WTC11 (cell line): ENCODE measurements at regions not wholly inside any gene's neighbourhood (a gene's known extent, or its start where the extent isn't known, plus 50 kb on each side); places are given as distances from the start of the nearest gene placed in this dataset.

Source experiments
- ATAC-seq: fragments of 200-7000 bp; cut with Tn5 transposase; 2 replicates; pipeline ENCODE4 v1.10.0; 2021; ENCODE audit warnings: mild to moderate bottlenecking, moderate library complexity
- CTCF ChIA-PET: fragments of 300-600 bp; sonication (Branson Sonifier 250); formaldehyde crosslinking; loops from one replicate; lab custom pipeline; 2021; ENCODE audit warnings: antibody characterized with exemption; lab: Charles Lee
- POLR2A ChIA-PET: fragments of 350-600 bp; sonication (Branson Sonifier 250); formaldehyde crosslinking; loops from one replicate; lab custom pipeline; 2021; ENCODE audit warnings: antibody characterized with exemption; lab: Charles Lee
- DNase-seq: peaks from one replicate; pipeline ENCODE4 v3.0.0; 2021; ENCODE audit warnings: low spot score
- H3K27ac Mint-ChIP-seq: 2 replicates; pipeline ENCODE4 v1.8.0; 2021; ENCODE audit warnings: mixed read lengths
- H3K27me3 Mint-ChIP-seq: 2 replicates; pipeline ENCODE4 v1.8.0; 2021; ENCODE audit warnings: low read depth, mild to moderate bottlenecking, moderate library complexity, mixed read lengths
- H3K36me3 Mint-ChIP-seq: 2 replicates; pipeline ENCODE4 v1.8.0; 2021; ENCODE audit warnings: mixed read lengths
- H3K4me1 Mint-ChIP-seq: 2 replicates; pipeline ENCODE4 v1.8.0; 2022; ENCODE audit warnings: mixed read lengths
- H3K4me3 Mint-ChIP-seq: 2 replicates; pipeline ENCODE4 v1.8.0; 2021; ENCODE audit warnings: mild to moderate bottlenecking, moderate library complexity, mixed read lengths
- H3K9me3 Mint-ChIP-seq: 2 replicates; pipeline ENCODE4 v1.8.0; 2021; ENCODE audit warnings: mixed read lengths
- ATF1 ChIP-seq: sonication (generic); formaldehyde crosslinking; IDR thresholded peaks from 2 replicates; pipeline ENCODE4 v1.8.1; 2023; ENCODE audit warnings: mild to moderate bottlenecking, moderate library complexity, missing genetic modification reagents
- ESRRA ChIP-seq: sonication (generic); formaldehyde crosslinking; IDR thresholded peaks from 2 replicates; pipeline ENCODE4 v1.8.1; 2022; ENCODE audit warnings: mild to moderate bottlenecking, missing genetic modification reagents, borderline replicate concordance
- FOXK1 ChIP-seq: sonication (generic); formaldehyde crosslinking; IDR thresholded peaks from 2 replicates; pipeline ENCODE4 v1.8.0; 2022; ENCODE audit warnings: mild to moderate bottlenecking, moderate library complexity, missing genetic modification reagents
- JUN ChIP-seq: sonication (generic); formaldehyde crosslinking; IDR thresholded peaks from 2 replicates; pipeline ENCODE4 v1.8.0; 2023; ENCODE audit warnings: mild to moderate bottlenecking, missing genetic modification reagents
- MYBL2 ChIP-seq: sonication (generic); formaldehyde crosslinking; IDR thresholded peaks from 2 replicates; pipeline ENCODE4 v1.8.1; 2023; ENCODE audit warnings: mild to moderate bottlenecking, moderate library complexity, missing genetic modification reagents
- NR1H2 ChIP-seq: sonication (generic); formaldehyde crosslinking; IDR thresholded peaks from 2 replicates; pipeline ENCODE4 v1.9.0; 2021; ENCODE audit warnings: mild to moderate bottlenecking, moderate library complexity, missing genetic modification reagents
- NR2C2 ChIP-seq: sonication (generic); formaldehyde crosslinking; IDR thresholded peaks from 2 replicates; pipeline ENCODE4 v1.8.0; 2022; ENCODE audit warnings: mild to moderate bottlenecking, missing genetic modification reagents
- PRRX2 ChIP-seq: fragments of 250-450 bp; sonication (Bioruptor Pico); IDR thresholded peaks from 2 replicates; pipeline ENCODE4 v1.8.0; 2021; ENCODE audit warnings: mild to moderate bottlenecking
- RELA ChIP-seq: sonication (generic); formaldehyde crosslinking; IDR thresholded peaks from 2 replicates; pipeline ENCODE4 v1.8.1; 2022; ENCODE audit warnings: missing genetic modification reagents, mild to moderate bottlenecking, borderline replicate concordance
- ZBTB21 ChIP-seq: sonication (generic); formaldehyde crosslinking; IDR thresholded peaks from 2 replicates; pipeline ENCODE4 v1.8.1; 2023; ENCODE audit warnings: mild to moderate bottlenecking, missing genetic modification reagents, borderline replicate concordance
- ZNF396 ChIP-seq: fragments of 250-450 bp; sonication (Bioruptor Pico); IDR thresholded peaks from 2 replicates; pipeline ENCODE4 v1.8.0; 2021; ENCODE audit warnings: mild to moderate bottlenecking, moderate library complexity, borderline replicate concordance
- TF ChIP-seq, protein P1 (sequence below): fragments of 250-450 bp; sonication (Bioruptor Pico); IDR thresholded peaks from 2 replicates; pipeline ENCODE4 v1.9.0; 2021; ENCODE audit warnings: moderate library complexity, mild to moderate bottlenecking, inconsistent platforms, borderline replicate concordance
- TF ChIP-seq, protein P2 (sequence below): sonication (generic); formaldehyde crosslinking; IDR thresholded peaks from 2 replicates; pipeline ENCODE4 v1.8.0; 2022; ENCODE audit warnings: mild to moderate bottlenecking, missing genetic modification reagents
- TF ChIP-seq, protein P3 (sequence below): sonication (generic); formaldehyde crosslinking; IDR thresholded peaks from 2 replicates; pipeline ENCODE4 v1.8.1; 2023; ENCODE audit warnings: mild to moderate bottlenecking, missing genetic modification reagents
- TF ChIP-seq, protein P4 (sequence below): sonication (generic); formaldehyde crosslinking; IDR thresholded peaks from 2 replicates; pipeline ENCODE4 v1.8.0; 2022; ENCODE audit warnings: mild to moderate bottlenecking, missing genetic modification reagents
- TF ChIP-seq, protein P5 (sequence below): fragments of 250-450 bp; sonication (Bioruptor Pico); IDR thresholded peaks from 2 replicates; pipeline ENCODE4 v1.9.0; 2021; ENCODE audit warnings: mild to moderate bottlenecking
- TF ChIP-seq, protein P6 (sequence below): fragments of 200-600 bp; IDR thresholded peaks from 2 replicates; pipeline ENCODE4 v1.8.0; 2022; ENCODE audit warnings: antibody characterized with exemption
- TF ChIP-seq, protein P7 (sequence below): sonication (generic); formaldehyde crosslinking; IDR thresholded peaks from 2 replicates; pipeline ENCODE4 v1.8.1; 2022; ENCODE audit warnings: mild to moderate bottlenecking, moderate library complexity, missing genetic modification reagents
- TF ChIP-seq, protein P8 (sequence below): fragments of 250-450 bp; sonication (Bioruptor Pico); IDR thresholded peaks from 2 replicates; pipeline ENCODE4 v2.1.2; 2022; ENCODE audit warnings: mild to moderate bottlenecking, moderate library complexity
- TF ChIP-seq, protein P9 (sequence below): sonication (generic); formaldehyde crosslinking; IDR thresholded peaks from 2 replicates; pipeline ENCODE4 v1.8.0; 2022; ENCODE audit warnings: missing genetic modification reagents

DNA sequence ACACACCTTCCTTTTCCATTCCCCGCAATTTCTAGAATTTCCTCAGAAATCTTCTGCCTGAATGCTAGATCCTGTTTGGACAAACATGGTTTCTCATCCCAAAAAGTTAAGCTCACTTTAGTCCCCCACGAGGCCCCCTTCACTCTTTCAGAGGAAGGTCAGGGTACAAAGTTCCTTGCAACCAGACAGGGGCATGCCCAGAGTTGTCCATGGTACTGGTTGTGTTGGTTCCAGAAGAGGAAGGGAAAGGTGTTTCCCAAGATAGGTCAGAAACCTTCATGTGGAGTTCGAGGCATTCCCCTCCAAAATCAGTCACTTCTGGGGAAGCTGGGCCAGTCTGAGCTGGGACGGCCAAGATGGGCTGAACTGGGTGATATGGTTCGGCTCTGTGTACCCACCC, 167.6 kb upstream of the MAFB start:
- no peak overlapping the region for H3K27ac Mint-ChIP-seq
- CTCF ChIA-PET: interaction anchor here (0.7 to 2.4 kb wide), 2 partner anchors 115 to 531 kb away, joined by 3 to 6 read pairs; no protein-coding TSS in a partner anchor

DNA sequence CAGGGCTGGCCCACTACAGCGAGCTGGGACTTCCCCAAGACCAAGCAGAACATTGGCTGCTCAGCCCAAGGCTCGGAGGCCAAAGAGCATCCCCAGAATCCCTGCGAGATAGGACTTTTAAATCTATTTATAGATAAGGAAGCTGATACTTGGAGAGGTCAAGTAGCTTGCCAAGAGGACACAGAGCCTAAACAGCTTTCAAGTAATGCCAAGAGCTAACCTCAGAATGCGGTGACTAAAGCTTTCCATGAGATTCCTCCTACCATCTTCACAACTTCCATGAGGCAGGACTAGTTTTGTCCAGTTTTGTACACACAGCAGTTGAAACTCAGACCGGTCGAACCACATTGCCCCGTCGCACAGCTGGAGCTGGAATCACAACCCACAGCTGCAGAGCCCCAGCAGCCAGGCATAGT, 168.1 kb upstream of the TOP1 start:
- Mint-ChIP-seq H3K4me3 (no peak overlapping the region), H3K4me1 (peaks cover 26% of the 10 kb centered on the region), H3K36me3 (no peaks in the 10 kb centered on the region), H3K27ac (no peak overlapping the region), H3K27me3 (peaks cover 10% of the 10 kb centered on the region), H3K9me3 (no peaks in the 10 kb centered on the region)
- DNase-seq (no peak), ATAC-seq (no peak)
- CTCF ChIA-PET: interaction anchor here (1.3 kb wide), 1 partner anchor 64 kb away, joined by 3 read pairs; no protein-coding TSS in a partner anchor
- POLR2A ChIA-PET: no interaction called here
- TF ChIP-seq, protein P1, sequence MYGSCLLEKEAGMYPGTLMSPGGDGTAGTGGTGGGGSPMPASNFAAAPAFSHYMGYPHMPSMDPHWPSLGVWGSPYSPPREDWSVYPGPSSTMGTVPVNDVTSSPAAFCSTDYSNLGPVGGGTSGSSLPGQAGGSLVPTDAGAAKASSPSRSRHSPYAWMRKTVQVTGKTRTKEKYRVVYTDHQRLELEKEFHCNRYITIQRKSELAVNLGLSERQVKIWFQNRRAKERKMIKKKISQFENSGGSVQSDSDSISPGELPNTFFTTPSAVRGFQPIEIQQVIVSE: no peak
- TF ChIP-seq, protein P2, sequence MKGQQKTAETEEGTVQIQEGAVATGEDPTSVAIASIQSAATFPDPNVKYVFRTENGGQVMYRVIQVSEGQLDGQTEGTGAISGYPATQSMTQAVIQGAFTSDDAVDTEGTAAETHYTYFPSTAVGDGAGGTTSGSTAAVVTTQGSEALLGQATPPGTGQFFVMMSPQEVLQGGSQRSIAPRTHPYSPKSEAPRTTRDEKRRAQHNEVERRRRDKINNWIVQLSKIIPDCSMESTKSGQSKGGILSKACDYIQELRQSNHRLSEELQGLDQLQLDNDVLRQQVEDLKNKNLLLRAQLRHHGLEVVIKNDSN (CRISPR knock-in tag): no peak
- TF ChIP-seq MYBL2 (CRISPR knock-in tag) (no peak), RELA (CRISPR knock-in tag) (no peak), ZBTB21 (CRISPR knock-in tag) (no peak), ZNF396 (CRISPR knock-in tag) (no peak), NR1H2 (CRISPR knock-in tag) (no peak)
- TF ChIP-seq, protein P3, sequence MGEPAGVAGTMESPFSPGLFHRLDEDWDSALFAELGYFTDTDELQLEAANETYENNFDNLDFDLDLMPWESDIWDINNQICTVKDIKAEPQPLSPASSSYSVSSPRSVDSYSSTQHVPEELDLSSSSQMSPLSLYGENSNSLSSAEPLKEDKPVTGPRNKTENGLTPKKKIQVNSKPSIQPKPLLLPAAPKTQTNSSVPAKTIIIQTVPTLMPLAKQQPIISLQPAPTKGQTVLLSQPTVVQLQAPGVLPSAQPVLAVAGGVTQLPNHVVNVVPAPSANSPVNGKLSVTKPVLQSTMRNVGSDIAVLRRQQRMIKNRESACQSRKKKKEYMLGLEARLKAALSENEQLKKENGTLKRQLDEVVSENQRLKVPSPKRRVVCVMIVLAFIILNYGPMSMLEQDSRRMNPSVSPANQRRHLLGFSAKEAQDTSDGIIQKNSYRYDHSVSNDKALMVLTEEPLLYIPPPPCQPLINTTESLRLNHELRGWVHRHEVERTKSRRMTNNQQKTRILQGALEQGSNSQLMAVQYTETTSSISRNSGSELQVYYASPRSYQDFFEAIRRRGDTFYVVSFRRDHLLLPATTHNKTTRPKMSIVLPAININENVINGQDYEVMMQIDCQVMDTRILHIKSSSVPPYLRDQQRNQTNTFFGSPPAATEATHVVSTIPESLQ (CRISPR knock-in tag): no peak
- TF ChIP-seq, protein P4, sequence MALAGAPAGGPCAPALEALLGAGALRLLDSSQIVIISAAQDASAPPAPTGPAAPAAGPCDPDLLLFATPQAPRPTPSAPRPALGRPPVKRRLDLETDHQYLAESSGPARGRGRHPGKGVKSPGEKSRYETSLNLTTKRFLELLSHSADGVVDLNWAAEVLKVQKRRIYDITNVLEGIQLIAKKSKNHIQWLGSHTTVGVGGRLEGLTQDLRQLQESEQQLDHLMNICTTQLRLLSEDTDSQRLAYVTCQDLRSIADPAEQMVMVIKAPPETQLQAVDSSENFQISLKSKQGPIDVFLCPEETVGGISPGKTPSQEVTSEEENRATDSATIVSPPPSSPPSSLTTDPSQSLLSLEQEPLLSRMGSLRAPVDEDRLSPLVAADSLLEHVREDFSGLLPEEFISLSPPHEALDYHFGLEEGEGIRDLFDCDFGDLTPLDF: no peak
- TF ChIP-seq, protein P5, sequence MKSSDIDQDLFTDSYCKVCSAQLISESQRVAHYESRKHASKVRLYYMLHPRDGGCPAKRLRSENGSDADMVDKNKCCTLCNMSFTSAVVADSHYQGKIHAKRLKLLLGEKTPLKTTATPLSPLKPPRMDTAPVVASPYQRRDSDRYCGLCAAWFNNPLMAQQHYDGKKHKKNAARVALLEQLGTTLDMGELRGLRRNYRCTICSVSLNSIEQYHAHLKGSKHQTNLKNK (CRISPR knock-in tag): no peak
- TF ChIP-seq, protein P6, sequence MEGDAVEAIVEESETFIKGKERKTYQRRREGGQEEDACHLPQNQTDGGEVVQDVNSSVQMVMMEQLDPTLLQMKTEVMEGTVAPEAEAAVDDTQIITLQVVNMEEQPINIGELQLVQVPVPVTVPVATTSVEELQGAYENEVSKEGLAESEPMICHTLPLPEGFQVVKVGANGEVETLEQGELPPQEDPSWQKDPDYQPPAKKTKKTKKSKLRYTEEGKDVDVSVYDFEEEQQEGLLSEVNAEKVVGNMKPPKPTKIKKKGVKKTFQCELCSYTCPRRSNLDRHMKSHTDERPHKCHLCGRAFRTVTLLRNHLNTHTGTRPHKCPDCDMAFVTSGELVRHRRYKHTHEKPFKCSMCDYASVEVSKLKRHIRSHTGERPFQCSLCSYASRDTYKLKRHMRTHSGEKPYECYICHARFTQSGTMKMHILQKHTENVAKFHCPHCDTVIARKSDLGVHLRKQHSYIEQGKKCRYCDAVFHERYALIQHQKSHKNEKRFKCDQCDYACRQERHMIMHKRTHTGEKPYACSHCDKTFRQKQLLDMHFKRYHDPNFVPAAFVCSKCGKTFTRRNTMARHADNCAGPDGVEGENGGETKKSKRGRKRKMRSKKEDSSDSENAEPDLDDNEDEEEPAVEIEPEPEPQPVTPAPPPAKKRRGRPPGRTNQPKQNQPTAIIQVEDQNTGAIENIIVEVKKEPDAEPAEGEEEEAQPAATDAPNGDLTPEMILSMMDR: no peak
- TF ChIP-seq, protein P7, sequence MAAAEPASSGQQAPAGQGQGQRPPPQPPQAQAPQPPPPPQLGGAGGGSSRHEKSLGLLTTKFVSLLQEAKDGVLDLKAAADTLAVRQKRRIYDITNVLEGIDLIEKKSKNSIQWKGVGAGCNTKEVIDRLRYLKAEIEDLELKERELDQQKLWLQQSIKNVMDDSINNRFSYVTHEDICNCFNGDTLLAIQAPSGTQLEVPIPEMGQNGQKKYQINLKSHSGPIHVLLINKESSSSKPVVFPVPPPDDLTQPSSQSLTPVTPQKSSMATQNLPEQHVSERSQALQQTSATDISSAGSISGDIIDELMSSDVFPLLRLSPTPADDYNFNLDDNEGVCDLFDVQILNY (CRISPR knock-in tag): no peak

More for the DNA sequence above, 167.6 kb upstream of the MAFB start:
- Mint-ChIP-seq H3K4me1 (peaks cover 26% of the 10 kb centered on the region), H3K9me3 (no peaks in the 10 kb centered on the region), H3K36me3 (no peaks in the 10 kb centered on the region), H3K27me3 (peaks cover 10% of the 10 kb centered on the region), H3K4me3 (no peak overlapping the region)
- TF ChIP-seq NR2C2 (CRISPR knock-in tag) (no peak), FOXK1 (no peak), ESRRA (CRISPR knock-in tag) (no peak), PRRX2 (CRISPR knock-in tag) (no peak), ATF1 (CRISPR knock-in tag) (no peak), JUN (no peak)
- TF ChIP-seq, protein P8, sequence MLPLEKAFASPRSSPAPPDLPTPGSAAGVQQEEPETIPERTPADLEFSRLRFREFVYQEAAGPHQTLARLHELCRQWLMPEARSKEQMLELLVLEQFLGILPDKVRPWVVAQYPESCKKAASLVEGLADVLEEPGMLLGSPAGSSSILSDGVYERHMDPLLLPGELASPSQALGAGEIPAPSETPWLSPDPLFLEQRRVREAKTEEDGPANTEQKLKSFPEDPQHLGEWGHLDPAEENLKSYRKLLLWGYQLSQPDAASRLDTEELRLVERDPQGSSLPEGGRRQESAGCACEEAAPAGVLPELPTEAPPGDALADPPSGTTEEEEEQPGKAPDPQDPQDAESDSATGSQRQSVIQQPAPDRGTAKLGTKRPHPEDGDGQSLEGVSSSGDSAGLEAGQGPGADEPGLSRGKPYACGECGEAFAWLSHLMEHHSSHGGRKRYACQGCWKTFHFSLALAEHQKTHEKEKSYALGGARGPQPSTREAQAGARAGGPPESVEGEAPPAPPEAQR (CRISPR knock-in tag): no peak
- TF ChIP-seq, protein P9, sequence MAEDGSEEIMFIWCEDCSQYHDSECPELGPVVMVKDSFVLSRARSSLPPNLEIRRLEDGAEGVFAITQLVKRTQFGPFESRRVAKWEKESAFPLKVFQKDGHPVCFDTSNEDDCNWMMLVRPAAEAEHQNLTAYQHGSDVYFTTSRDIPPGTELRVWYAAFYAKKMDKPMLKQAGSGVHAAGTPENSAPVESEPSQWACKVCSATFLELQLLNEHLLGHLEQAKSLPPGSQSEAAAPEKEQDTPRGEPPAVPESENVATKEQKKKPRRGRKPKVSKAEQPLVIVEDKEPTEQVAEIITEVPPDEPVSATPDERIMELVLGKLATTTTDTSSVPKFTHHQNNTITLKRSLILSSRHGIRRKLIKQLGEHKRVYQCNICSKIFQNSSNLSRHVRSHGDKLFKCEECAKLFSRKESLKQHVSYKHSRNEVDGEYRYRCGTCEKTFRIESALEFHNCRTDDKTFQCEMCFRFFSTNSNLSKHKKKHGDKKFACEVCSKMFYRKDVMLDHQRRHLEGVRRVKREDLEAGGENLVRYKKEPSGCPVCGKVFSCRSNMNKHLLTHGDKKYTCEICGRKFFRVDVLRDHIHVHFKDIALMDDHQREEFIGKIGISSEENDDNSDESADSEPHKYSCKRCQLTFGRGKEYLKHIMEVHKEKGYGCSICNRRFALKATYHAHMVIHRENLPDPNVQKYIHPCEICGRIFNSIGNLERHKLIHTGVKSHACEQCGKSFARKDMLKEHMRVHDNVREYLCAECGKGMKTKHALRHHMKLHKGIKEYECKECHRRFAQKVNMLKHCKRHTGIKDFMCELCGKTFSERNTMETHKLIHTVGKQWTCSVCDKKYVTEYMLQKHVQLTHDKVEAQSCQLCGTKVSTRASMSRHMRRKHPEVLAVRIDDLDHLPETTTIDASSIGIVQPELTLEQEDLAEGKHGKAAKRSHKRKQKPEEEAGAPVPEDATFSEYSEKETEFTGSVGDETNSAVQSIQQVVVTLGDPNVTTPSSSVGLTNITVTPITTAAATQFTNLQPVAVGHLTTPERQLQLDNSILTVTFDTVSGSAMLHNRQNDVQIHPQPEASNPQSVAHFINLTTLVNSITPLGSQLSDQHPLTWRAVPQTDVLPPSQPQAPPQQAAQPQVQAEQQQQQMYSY (CRISPR knock-in tag): no peak
- TF ChIP-seq, protein P7 (CRISPR knock-in tag): no peak
- ATAC-seq (no peak), DNase-seq (no peak)
- POLR2A ChIA-PET: no interaction called here
